ENCODE measurements at regions not wholly inside any gene's neighbourhood (a gene's known extent, or its start where the extent isn't known, plus 50 kb on each side); places are given as distances from the start of the nearest gene placed in this dataset.

GRCh38 chr2:238601433-238602222 lies 174.9 kb downstream of the ASB1 start:
- TF ChIP-seq CTCF (IDR thresholded peaks at IDR 0.05): no peak
- DNase-seq: peak; percentile 65 to 72
- Histone ChIP-seq H3K4me1 (peaks cover 0 to 40% (median 30%) of the 10 kb centered on the region in 4 donors), H3K9me3 (peaks cover 0 to 4% (median 0%) of the 10 kb centered on the region in 3 donors), H3K4me3 (no peak overlapping the region), H3K36me3 (no peaks in the 10 kb centered on the region), H3K27me3 (no peaks in the 10 kb centered on the region), H3K27ac (peak overlapping the region; percentile 14 to 33)
- intact Hi-C loops (cut with DNase I; ENCODE audit: low total_unique reads): no loop called here

- Histone ChIP-seq H3K4me1 (peaks cover 0 to 32% (median 23%) of the 10 kb centered on the region in 4 donors), H3K9me3 (peaks cover 0 to 4% (median 0%) of the 10 kb centered on the region in 3 donors), H3K36me3 (no peaks in the 10 kb centered on the region), H3K4me3 (no peak overlapping the region), H3K27ac (peak overlapping the region in 1 of 2 donors; percentile 33), H3K27me3 (no peaks in the 10 kb centered on the region)
- no peak for TF ChIP-seq CTCF (IDR thresholded peaks at IDR 0.05)
- intact Hi-C loops (cut with DNase I; ENCODE audit: low total_unique reads): no loop called here
- no peak for DNase-seq
Measured at GRCh38 chr2:238602223-238602960, 175.7 kb downstream of the ASB1 start.

GRCh38 chr2:238603596-238603995 lies 176.9 kb downstream of the ASB1 start:
- no peak overlapping the region for H3K27ac ChIP-seq
- no peak for TF ChIP-seq CTCF (IDR thresholded peaks at IDR 0.05)
- no peak overlapping the region for H3K4me3 ChIP-seq
- H3K27me3 ChIP-seq: no peaks in the 10 kb centered on the region
- no peaks in the 10 kb centered on the region for H3K36me3 ChIP-seq
- peaks cover 0 to 20% (median 12%) of the 10 kb centered on the region in 4 donors for H3K4me1 ChIP-seq
- no peak for DNase-seq
- intact Hi-C loops (cut with DNase I; ENCODE audit: low total_unique reads): no loop called here
- peaks cover 0 to 12% (median 5%) of the 10 kb centered on the region in 3 donors for H3K9me3 ChIP-seq

- no peak for TF ChIP-seq CTCF (IDR thresholded peaks at IDR 0.05)
Measured at GRCh38 chr2:238606311-238606710, 179.6 kb downstream of the ASB1 start.

GRCh38 chr2:238613610-238614009 lies 186.9 kb downstream of the ASB1 start:
- intact Hi-C loops (cut with DNase I; ENCODE audit: low total_unique reads): no loop called here
- Histone ChIP-seq H3K27ac (no peak overlapping the region), H3K36me3 (no peaks in the 10 kb centered on the region), H3K4me1 (no peaks in the 10 kb centered on the region), H3K9me3 (peaks cover 0 to 25% (median 6%) of the 10 kb centered on the region in 3 donors), H3K27me3 (peaks cover 0 to 3% of the 10 kb centered on the region in 2 donors), H3K4me3 (no peak overlapping the region)
- TF ChIP-seq CTCF (IDR thresholded peaks at IDR 0.05): no peak
- DNase-seq: no peak

More at GRCh38 chr2:238606311-238606710, 179.6 kb downstream of the ASB1 start:
- Histone ChIP-seq H3K4me3 (no peak overlapping the region), H3K27me3 (no peaks in the 10 kb centered on the region), H3K36me3 (no peaks in the 10 kb centered on the region), H3K9me3 (peaks cover 0 to 28% (median 11%) of the 10 kb centered on the region in 3 donors), H3K4me1 (peaks cover 0 to 14% (median 9%) of the 10 kb centered on the region in 4 donors), H3K27ac (no peak overlapping the region)
- no peak for DNase-seq
- intact Hi-C loops (cut with DNase I; ENCODE audit: low total_unique reads): no loop called here
